Esophagus muscularis mucosa (tissue), 4 donors: ENCODE measurements at regions not wholly inside any gene's neighbourhood (a gene's known extent, or its start where the extent isn't known, plus 50 kb on each side); places are given as distances from the start of the nearest gene placed in this dataset.
"Not testable (repeated sequence)": the region's sequence is repeated elsewhere in the genome, so short reads cannot be mapped to it uniquely, and the experiment has no call there.

Experiments used
- DNase-seq: peaks from one replicate; pipeline ENCODE4 v3.0.0-alpha.2; 2017; ENCODE audit errors: extremely low spot score
- H3K27ac ChIP-seq, 4 donors: fragments of 200-600 bp; sonication (generic); replicated peaks in 1 of 4; 1 replicate in 3 of 4; 2 replicates in 1 of 4; pipeline ENCODE4 v1.5.1; 2016 to 2019; ENCODE audit warnings: mild to moderate bottlenecking in 1 of 4
- H3K27me3 ChIP-seq, 4 donors: fragments of 200-600 bp; sonication (generic); one replicate each; pipeline versions ENCODE4 v1.5.1 to v1.6.0; 2016 to 2019
- H3K36me3 ChIP-seq, 4 donors: fragments of 200-600 bp; sonication (generic); one replicate each; pipeline ENCODE4 v1.5.1; 2016 to 2019
- H3K4me1 ChIP-seq, 4 donors: fragments of 200-600 bp; sonication (generic); one replicate each; pipeline ENCODE4 v1.5.1; 2016 to 2019
- H3K4me3 ChIP-seq, 4 donors: fragments of 200-600 bp; sonication (generic); 1 replicate in 2 of 4; 2 replicates in 2 of 4; pipeline ENCODE4 v1.5.1; 2016 to 2019; ENCODE audit warnings: mild to moderate bottlenecking in 4 of 4, moderate library complexity in 1 of 4
- H3K9me3 ChIP-seq, 4 donors: fragments of 200-600 bp; sonication (generic); 1 replicate in 3 of 4; 2 replicates in 1 of 4; pipeline ENCODE4 v1.5.1; 2016 to 2019
- CTCF ChIP-seq, 3 experiments: fragments of 200-600 bp in 2 of 3; fragments of 450-650 bp in 1 of 3; sonication (generic) in 2 of 3; IDR thresholded peaks; one replicate each; pipeline ENCODE4 v1.5.1; 2017 to 2019; ENCODE audit warnings: antibody characterized with exemption in 3 of 3, mild to moderate bottlenecking in 2 of 3, moderate library complexity in 1 of 3
- EP300 ChIP-seq: sonication (generic); formaldehyde crosslinking; IDR thresholded peaks from one replicate; pipeline ENCODE4 v1.6.1; 2017; ENCODE audit warnings: antibody characterized with exemption
- POLR2A ChIP-seq: fragments of 450-650 bp; IDR thresholded peaks from one replicate; pipeline ENCODE4 v1.6.1; 2017; ENCODE audit warnings: antibody characterized with exemption, moderate library complexity, mild to moderate bottlenecking, low read depth
- POLR2AphosphoS5 ChIP-seq, 2 donors: sonication (generic); formaldehyde crosslinking; IDR thresholded peaks; one replicate each; pipeline ENCODE4 v1.6.1; 2017; ENCODE audit warnings: antibody characterized with exemption in 2 of 2
- WGBS: methylation state at CpG from one replicate; pipeline ENCODE4 v1.1.5; 2018; 5-methylcytosine and 5-hydroxymethylcytosine counted together
- intact Hi-C: fragments of 100-400 bp; cut with DNase I; formaldehyde crosslinking; loops from one replicate; pipeline ENCODE4 v1.15.1; 2023

GRCh38 chrX:113202601-113203000, 362.0 kb upstream of the AMOT start:
- peaks cover 0 to 20% (median 0%) of the 10 kb centered on the region in 4 donors for H3K9me3 ChIP-seq
- H3K4me1 ChIP-seq, result no peaks in the 10 kb centered on the region
- no peak for DNase-seq
- H3K36me3 ChIP-seq, result no peaks in the 10 kb centered on the region
- intact Hi-C loops, result no loop called here
- no peak overlapping the region for H3K27ac ChIP-seq
- WGBS, result 89% methylated on average over 4 of the region's 5 CpGs
- no peak overlapping the region for H3K4me3 ChIP-seq
- no peaks in the 10 kb centered on the region for H3K27me3 ChIP-seq
- TF ChIP-seq POLR2AphosphoS5 (IDR thresholded peaks at IDR 0.05), result no peak
- TF ChIP-seq CTCF (IDR thresholded peaks at IDR 0.05), result no peak
- TF ChIP-seq EP300, result no peak
- TF ChIP-seq POLR2A, result no peak

- no peaks in the 10 kb centered on the region for H3K4me1 ChIP-seq
- peaks cover 0 to 11% (median 0%) of the 10 kb centered on the region in 4 donors for H3K9me3 ChIP-seq
- no peak for TF ChIP-seq CTCF (IDR thresholded peaks at IDR 0.05)
- no peak for TF ChIP-seq POLR2A
- no peak for TF ChIP-seq EP300
- TF ChIP-seq POLR2AphosphoS5 (IDR thresholded peaks at IDR 0.05), result no peak
- H3K36me3 ChIP-seq, result no peaks in the 10 kb centered on the region
- intact Hi-C loops, result no loop called here
- no peak for DNase-seq
- 55% methylated on average over 3 of the region's 3 CpGs for WGBS
- no peak overlapping the region for H3K27ac ChIP-seq
- H3K27me3 ChIP-seq, result no peaks in the 10 kb centered on the region
- H3K4me3 ChIP-seq, result no peak overlapping the region
Observed at GRCh38 chrX:113195949-113196348, 355.3 kb upstream of the AMOT start.

- Histone ChIP-seq H3K27me3 (no peaks in the 10 kb centered on the region), H3K4me1 (no peaks in the 10 kb centered on the region), H3K27ac (no peak overlapping the region), H3K4me3 (no peak overlapping the region), H3K36me3 (no peaks in the 10 kb centered on the region), H3K9me3 (peaks cover 0 to 7% (median 0%) of the 10 kb centered on the region in 4 donors)
- intact Hi-C loops, result no loop called here
- TF ChIP-seq EP300 (no peak), CTCF (IDR thresholded peaks at IDR 0.05) (no peak), POLR2AphosphoS5 (IDR thresholded peaks at IDR 0.05) (no peak), POLR2A (no peak)
- DNase-seq, result no peak
Observed at GRCh38 chrX:113192418-113192817, 351.8 kb upstream of the AMOT start.

GRCh38 chrX:113157496-113157895, 316.9 kb upstream of the AMOT start:
- no peak for DNase-seq
- WGBS, result 82% methylated on average over 8 of the region's 8 CpGs
- no peak overlapping the region for H3K27ac ChIP-seq
- no peak overlapping the region for H3K4me3 ChIP-seq
- H3K36me3 ChIP-seq, result no peaks in the 10 kb centered on the region
- intact Hi-C loops, result no loop called here
- no peaks in the 10 kb centered on the region for H3K9me3 ChIP-seq
- H3K27me3 ChIP-seq, result no peaks in the 10 kb centered on the region
- TF ChIP-seq POLR2AphosphoS5 (IDR thresholded peaks at IDR 0.05) (no peak), EP300 (no peak)
- H3K4me1 ChIP-seq, result no peaks in the 10 kb centered on the region

- WGBS, result 77% methylated on average over 4 of the region's 4 CpGs
- H3K4me3 ChIP-seq, H3K27me3 ChIP-seq, DNase-seq, intact Hi-C loops, H3K27ac ChIP-seq, H3K36me3 ChIP-seq, H3K4me1 ChIP-seq, H3K9me3 ChIP-seq: not testable (repeated sequence)
Observed at GRCh38 chrX:113154315-113154714, 313.7 kb upstream of the AMOT start.

- no peak for DNase-seq
- Histone ChIP-seq H3K4me1 (no peaks in the 10 kb centered on the region), H3K36me3 (no peaks in the 10 kb centered on the region), H3K9me3 (no peaks in the 10 kb centered on the region), H3K27ac (no peak overlapping the region), H3K27me3 (no peaks in the 10 kb centered on the region), H3K4me3 (no peak overlapping the region)
- 54% methylated on average over 1 of the region's 1 CpG for WGBS
- TF ChIP-seq POLR2AphosphoS5 (IDR thresholded peaks at IDR 0.05) (no peak), EP300 (no peak), POLR2A (no peak), CTCF (IDR thresholded peaks at IDR 0.05) (no peak)
- intact Hi-C loops, result no loop called here
Observed at GRCh38 chrX:113136836-113137235, 296.2 kb upstream of the AMOT start.
